SK-N-SH (cell line): ENCODE measurements at regions not wholly inside any gene's neighbourhood (a gene's known extent, or its start where the extent isn't known, plus 50 kb on each side); places are given as distances from the start of the nearest gene placed in this dataset.

Experiments used
- CTCF ChIA-PET: fragments of 300-600, 350-600 bp; formaldehyde crosslinking; extraction: SDS; loops from one replicate; lab custom pipeline; 2021; lab: Yijun Ruan, JAX
- POLR2A ChIA-PET: fragments of 350-600 bp; sonication (Branson Sonifier 250); formaldehyde crosslinking; extraction: SDS; loops from one replicate; lab custom pipeline; 2020; ENCODE audit warnings: antibody characterized with exemption, inconsistent platforms; lab: Yijun Ruan, JAX
- DNase-seq: peaks from one replicate; pipeline ENCODE4 v3.0.0; 2012
- H2AFZ ChIP-seq: fragments of 200-600 bp; sonication (generic); 2 replicates; pipeline ENCODE4 v1.8.1; 2016; ENCODE audit warnings: antibody characterized with exemption, mild to moderate bottlenecking, low read depth
- H3F3A ChIP-seq: fragments of 200-600 bp; sonication (generic); replicated peaks from 2 replicates; pipeline ENCODE3; 2016; ENCODE audit warnings: antibody characterized with exemption, mild to moderate bottlenecking; ENCODE audit not compliant: insufficient read depth
- H3K27ac ChIP-seq, 2 experiments: fragments of 200-500 bp in 1 of 2; fragments of 200-600 bp in 1 of 2; sonication (Bioruptor generic) in 1 of 2; sonication (generic), shearing (Covaris generic) in 1 of 2; 2 replicates each; pipeline versions ENCODE4 v1.5.1 to v1.6.1; 2014 to 2016; ENCODE audit warnings: low read depth in 2 of 2, inconsistent platforms in 1 of 2, low read length in 1 of 2, mild to moderate bottlenecking in 1 of 2, mixed read lengths in 1 of 2
- H3K27me3 ChIP-seq: fragments of 200-600 bp; sonication (generic), shearing (Covaris generic); 2 replicates; pipeline ENCODE4 v1.6.1; 2016; ENCODE audit warnings: mixed run types; ENCODE audit not compliant: insufficient read depth
- H3K36me3 ChIP-seq, 2 experiments: fragments of 200-500 bp in 1 of 2; fragments of 200-600 bp in 1 of 2; sonication (Bioruptor generic) in 1 of 2; sonication (generic) in 1 of 2; replicated peaks in 1 of 2; 2 replicates each; pipeline versions ENCODE3 to v1.5.1; 2014 to 2016; ENCODE audit warnings: low read length in 1 of 2, mild to moderate bottlenecking in 1 of 2; ENCODE audit not compliant: insufficient read depth in 2 of 2, control insufficient read depth in 1 of 2
- H3K4me1 ChIP-seq, 2 experiments: fragments of 200-500 bp in 1 of 2; fragments of 200-600 bp in 1 of 2; sonication (Bioruptor generic) in 1 of 2; sonication (generic), shearing (Covaris generic) in 1 of 2; 2 replicates each; pipeline versions ENCODE4 v1.5.1 to v1.6.1; 2014 to 2016; ENCODE audit warnings: low read depth in 1 of 2, low read length in 1 of 2, mixed run types in 1 of 2; ENCODE audit not compliant: insufficient read depth in 2 of 2, control insufficient read depth in 1 of 2
- H3K4me2 ChIP-seq: fragments of 200-600 bp; sonication (generic), shearing (Covaris generic); 2 replicates; pipeline ENCODE4 v1.6.1; 2017; ENCODE audit warnings: mixed run types
- H3K4me3 ChIP-seq, 2 experiments: fragments of 200-500 bp in 1 of 2; fragments of 200-600 bp in 1 of 2; sonication (Bioruptor generic) in 1 of 2; sonication (generic), shearing (Covaris generic) in 1 of 2; 2 replicates each; pipeline versions ENCODE4 v1.5.1 to v1.8.1; 2014 to 2016; ENCODE audit warnings: low read depth in 2 of 2, inconsistent platforms in 1 of 2, low read length in 1 of 2, mild to moderate bottlenecking in 1 of 2, mixed read lengths in 1 of 2, moderate library complexity in 1 of 2
- H3K79me2 ChIP-seq: fragments of 200-600 bp; sonication (generic); 2 replicates; pipeline ENCODE4 v1.8.1; 2017; ENCODE audit warnings: mild to moderate bottlenecking; ENCODE audit not compliant: insufficient read depth
- H3K9ac ChIP-seq: fragments of 200-600 bp; sonication (generic); 2 replicates; pipeline ENCODE4 v1.6.1; 2017; ENCODE audit warnings: mixed run types
- H3K9me2 ChIP-seq: fragments of 200-600 bp; sonication (generic); 2 replicates; pipeline ENCODE4 v1.6.1; 2017; ENCODE audit warnings: mixed run types
- H3K9me3 ChIP-seq: fragments of 200-600 bp; sonication (generic); 2 replicates; pipeline ENCODE4 v1.6.1; 2017; ENCODE audit warnings: mixed run types, mild to moderate bottlenecking, moderate library complexity
- H4K20me1 ChIP-seq: fragments of 200-600 bp; sonication (generic); 2 replicates; pipeline ENCODE4 v1.6.1; 2017; ENCODE audit warnings: mild to moderate bottlenecking, mixed run types; ENCODE audit not compliant: insufficient read depth
- CTCF ChIP-seq: fragments of 200-600 bp; sonication (generic); IDR thresholded peaks from 2 replicates; pipeline ENCODE4 v1.6.1; 2017; ENCODE audit warnings: antibody characterized with exemption, mild to moderate bottlenecking, moderate library complexity
- ELF1 ChIP-seq: IDR thresholded peaks from 2 replicates; pipeline ENCODE4 v1.4.0; 2012
- EP300 ChIP-seq, 2 experiments: IDR thresholded peaks; 2 replicates each; pipeline versions ENCODE4 v1.4.0 to v1.6.1; 2012; ENCODE audit warnings: borderline replicate concordance in 1 of 2, low read depth in 1 of 2, low read length in 1 of 2
- EZH2phosphoT487 ChIP-seq: fragments of 200-600 bp; sonication (generic); IDR thresholded peaks from 2 replicates; pipeline ENCODE4 v1.6.1; 2017; ENCODE audit warnings: low read depth, mixed run types, mild to moderate bottlenecking, antibody characterized with exemption, moderate library complexity, borderline replicate concordance
- FOXJ3 ChIP-seq: sonication (generic); formaldehyde crosslinking; IDR thresholded peaks from 2 replicates; pipeline ENCODE4 v1.5.1; 2020; ENCODE audit warnings: mild to moderate bottlenecking, missing genetic modification reagents
- MAX ChIP-seq: IDR thresholded peaks from 2 replicates; pipeline ENCODE4 v1.4.0; 2012; ENCODE audit warnings: low read depth
- MEF2A ChIP-seq: IDR thresholded peaks from 2 replicates; pipeline ENCODE4 v1.4.0; 2012; ENCODE audit warnings: low read depth, borderline replicate concordance
- RXRA ChIP-seq: IDR thresholded peaks from 2 replicates; pipeline ENCODE4 v1.4.0; 2012; ENCODE audit warnings: low read depth, mild to moderate bottlenecking, borderline replicate concordance
- SIN3A ChIP-seq: IDR thresholded peaks from 2 replicates; pipeline ENCODE4 v1.6.1; 2012; ENCODE audit warnings: low read depth, mild to moderate bottlenecking, low read length, moderate library complexity, borderline replicate concordance
- TAF1 ChIP-seq: IDR thresholded peaks from 2 replicates; pipeline ENCODE4 v1.6.1; 2012; ENCODE audit warnings: low read depth, mild to moderate bottlenecking, low read length, moderate library complexity, borderline replicate concordance
- TCF12 ChIP-seq: IDR thresholded peaks from 2 replicates; pipeline ENCODE4 v1.4.0; 2012
- WGBS: methylation state at CpG from one replicate; pipeline ENCODE4 v1.1.6; 2017; ENCODE audit warnings: low lambda C conversion rate; 5-methylcytosine and 5-hydroxymethylcytosine counted together
- TF ChIP-seq, protein P1 (sequence below): IDR thresholded peaks from 2 replicates; pipeline ENCODE4 v1.4.0; 2012; ENCODE audit warnings: low read depth, borderline replicate concordance
- TF ChIP-seq, protein P2 (sequence below): IDR thresholded peaks from 2 replicates; pipeline ENCODE4 v1.6.1; 2012; ENCODE audit warnings: mild to moderate bottlenecking, low read depth, low read length, moderate library complexity

GRCh38 chr3:189395825-189396224 is 224.1 kb downstream of the TPRG1 start:
- Histone ChIP-seq H3K27ac (no peak overlapping the region), H3K36me3 (no peaks in the 10 kb centered on the region), H3K9me3 (no peaks in the 10 kb centered on the region), H2AFZ (no peak overlapping the region), H3K4me2 (no peak overlapping the region), H3K27me3 (peaks cover 4% of the 10 kb centered on the region; the same call in 1 of the 2 replicates), H3K79me2 (no peaks in the 10 kb centered on the region), H4K20me1 (no peaks in the 10 kb centered on the region), H3K4me3 (no peak overlapping the region), H3K4me1 (no peaks in the 10 kb centered on the region), H3K9me2 (no peaks in the 10 kb centered on the region), H3K9ac (no peak overlapping the region), H3F3A (no peaks in the 10 kb centered on the region)
- no peak for DNase-seq
- ChIA-PET CTCF (interaction anchor here (0.6 kb wide), 1 partner anchor 267 kb away, joined by 3 read pairs; no protein-coding TSS in a partner anchor), POLR2A (no interaction called here)
- TF ChIP-seq MEF2A = no peak
- TF ChIP-seq, protein P1, sequence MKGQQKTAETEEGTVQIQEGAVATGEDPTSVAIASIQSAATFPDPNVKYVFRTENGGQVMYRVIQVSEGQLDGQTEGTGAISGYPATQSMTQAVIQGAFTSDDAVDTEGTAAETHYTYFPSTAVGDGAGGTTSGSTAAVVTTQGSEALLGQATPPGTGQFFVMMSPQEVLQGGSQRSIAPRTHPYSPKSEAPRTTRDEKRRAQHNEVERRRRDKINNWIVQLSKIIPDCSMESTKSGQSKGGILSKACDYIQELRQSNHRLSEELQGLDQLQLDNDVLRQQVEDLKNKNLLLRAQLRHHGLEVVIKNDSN = no peak
- TF ChIP-seq FOXJ3 (CRISPR knock-in tag) = no peak
- no peak for TF ChIP-seq EZH2phosphoT487
- TF ChIP-seq EP300 (IDR thresholded peaks at IDR 0.05; ENCODE audit: borderline replicate concordance in 1 of 2, low read depth in 1 of 2, low read length in 1 of 2) = no peak
- TF ChIP-seq, protein P2, sequence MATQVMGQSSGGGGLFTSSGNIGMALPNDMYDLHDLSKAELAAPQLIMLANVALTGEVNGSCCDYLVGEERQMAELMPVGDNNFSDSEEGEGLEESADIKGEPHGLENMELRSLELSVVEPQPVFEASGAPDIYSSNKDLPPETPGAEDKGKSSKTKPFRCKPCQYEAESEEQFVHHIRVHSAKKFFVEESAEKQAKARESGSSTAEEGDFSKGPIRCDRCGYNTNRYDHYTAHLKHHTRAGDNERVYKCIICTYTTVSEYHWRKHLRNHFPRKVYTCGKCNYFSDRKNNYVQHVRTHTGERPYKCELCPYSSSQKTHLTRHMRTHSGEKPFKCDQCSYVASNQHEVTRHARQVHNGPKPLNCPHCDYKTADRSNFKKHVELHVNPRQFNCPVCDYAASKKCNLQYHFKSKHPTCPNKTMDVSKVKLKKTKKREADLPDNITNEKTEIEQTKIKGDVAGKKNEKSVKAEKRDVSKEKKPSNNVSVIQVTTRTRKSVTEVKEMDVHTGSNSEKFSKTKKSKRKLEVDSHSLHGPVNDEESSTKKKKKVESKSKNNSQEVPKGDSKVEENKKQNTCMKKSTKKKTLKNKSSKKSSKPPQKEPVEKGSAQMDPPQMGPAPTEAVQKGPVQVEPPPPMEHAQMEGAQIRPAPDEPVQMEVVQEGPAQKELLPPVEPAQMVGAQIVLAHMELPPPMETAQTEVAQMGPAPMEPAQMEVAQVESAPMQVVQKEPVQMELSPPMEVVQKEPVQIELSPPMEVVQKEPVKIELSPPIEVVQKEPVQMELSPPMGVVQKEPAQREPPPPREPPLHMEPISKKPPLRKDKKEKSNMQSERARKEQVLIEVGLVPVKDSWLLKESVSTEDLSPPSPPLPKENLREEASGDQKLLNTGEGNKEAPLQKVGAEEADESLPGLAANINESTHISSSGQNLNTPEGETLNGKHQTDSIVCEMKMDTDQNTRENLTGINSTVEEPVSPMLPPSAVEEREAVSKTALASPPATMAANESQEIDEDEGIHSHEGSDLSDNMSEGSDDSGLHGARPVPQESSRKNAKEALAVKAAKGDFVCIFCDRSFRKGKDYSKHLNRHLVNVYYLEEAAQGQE = no peak
- no peak for TF ChIP-seq MAX
- TF ChIP-seq TCF12 = no peak
- TF ChIP-seq RXRA = no peak
- TF ChIP-seq CTCF = no peak
- TF ChIP-seq SIN3A = no peak
- TF ChIP-seq ELF1 = no peak
- no peak for TF ChIP-seq TAF1
- 9% methylated on average over 3 of the region's 3 CpGs for WGBS
